SK-N-MC (cell line): ENCODE measurements at regions not wholly inside any gene's neighbourhood (a gene's known extent, or its start where the extent isn't known, plus 50 kb on each side); places are given as distances from the start of the nearest gene placed in this dataset.

Experiments
- EZH2 ChIP-seq: fragments of 200-600 bp; sonication (generic); IDR thresholded peaks from one replicate; pipeline ENCODE4 v1.6.1; 2017; ENCODE audit warnings: antibody characterized with exemption
- FOXP2 ChIP-seq: optimal IDR thresholded peaks from 2 replicates; pipeline ENCODE3; 2011; ENCODE audit warnings: mild to moderate bottlenecking, moderate library complexity; ENCODE audit not compliant: insufficient read depth; ENCODE audit errors: extremely low read length, control extremely low read depth
- POLR2AphosphoS5 ChIP-seq: IDR thresholded peaks from 2 replicates; pipeline ENCODE4 v1.6.1; 2012; ENCODE audit warnings: mild to moderate bottlenecking, low read depth, low read length, borderline replicate concordance

DNA sequence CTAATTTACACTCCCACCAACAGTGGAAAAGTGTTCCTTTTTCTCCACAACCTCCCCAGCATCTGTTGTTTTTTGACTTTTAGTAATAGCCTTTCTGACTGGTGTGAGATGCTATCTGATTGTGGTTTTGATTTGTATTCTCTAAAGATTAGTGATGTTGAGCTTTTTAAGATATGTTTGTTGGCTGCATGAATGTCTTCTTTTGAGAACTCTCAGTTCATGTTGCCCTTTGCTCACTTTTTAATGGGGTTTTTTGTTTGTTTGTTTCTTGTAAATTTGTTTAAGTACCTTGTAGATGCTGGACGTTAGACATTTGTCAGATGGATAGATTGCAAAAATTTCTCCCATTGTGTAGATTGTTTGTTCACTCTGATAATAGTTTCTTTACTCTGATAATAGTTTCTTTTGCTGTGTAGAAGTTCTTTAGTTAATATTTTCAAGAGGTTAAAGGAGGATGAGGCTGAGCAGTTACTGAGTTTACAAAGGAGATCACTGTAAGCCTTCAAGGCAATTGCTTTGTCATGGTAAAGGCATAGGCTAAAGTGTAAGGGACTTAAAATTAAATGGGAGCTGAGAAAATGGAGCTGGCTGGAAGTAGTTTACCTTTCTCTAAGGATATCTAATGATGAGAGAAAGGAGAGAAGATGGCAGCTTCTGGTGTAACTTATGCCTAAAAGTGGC is 323.4 kb downstream of the PCDH7 start:
- TF ChIP-seq EZH2 = no peak
- TF ChIP-seq POLR2AphosphoS5 = no peak
- no peak for TF ChIP-seq FOXP2
